ENCODE measurements at regions not wholly inside any gene's neighbourhood (a gene's known extent, or its start where the extent isn't known, plus 50 kb on each side); places are given as distances from the start of the nearest gene placed in this dataset.

GRCh38 chr11:115774756-115775155 lies 270.5 kb upstream of the CADM1 start:
- no peak for DNase-seq

GRCh38 chr11:115769891-115770290 lies 265.7 kb upstream of the CADM1 start:
- DNase-seq = no peak

- no peak for DNase-seq
These were observed 263.7 kb upstream of the CADM1 start for GRCh38 chr11:115767883-115768282.

GRCh38 chr11:115767047-115767802 lies 263.0 kb upstream of the CADM1 start:
- no peak for DNase-seq

- DNase-seq = no peak
These were observed 262.3 kb upstream of the CADM1 start for GRCh38 chr11:115766561-115766960.

- no peak for DNase-seq
These were observed 261.6 kb upstream of the CADM1 start for GRCh38 chr11:115765803-115766239.

- DNase-seq = no peak
These were observed 260.0 kb upstream of the CADM1 start for GRCh38 chr11:115764176-115764575.

GRCh38 chr11:115761817-115762216 lies 257.6 kb upstream of the CADM1 start:
- no peak for DNase-seq

GRCh38 chr11:115761348-115761747 lies 257.1 kb upstream of the CADM1 start:
- DNase-seq = no peak

GRCh38 chr11:115760461-115761320 lies 256.5 kb upstream of the CADM1 start:
- peak; percentile 58 for DNase-seq

- peak; percentile 72 for DNase-seq
These were observed 255.6 kb upstream of the CADM1 start for GRCh38 chr11:115759622-115760460.

- no peak for DNase-seq
These were observed 253.8 kb upstream of the CADM1 start for GRCh38 chr11:115758011-115758410.

- no peak for DNase-seq
These were observed 247.2 kb upstream of the CADM1 start for GRCh38 chr11:115751243-115752015.

- peak; percentile 70 for DNase-seq
These were observed 241.6 kb upstream of the CADM1 start for GRCh38 chr11:115745610-115746512.

- no peak for DNase-seq
These were observed 240.9 kb upstream of the CADM1 start for GRCh38 chr11:115745066-115745465.

- DNase-seq = no peak
These were observed 239.5 kb upstream of the CADM1 start for GRCh38 chr11:115743719-115744118.

GRCh38 chr11:115741376-115742107 lies 237.3 kb upstream of the CADM1 start:
- no peak for DNase-seq

GRCh38 chr11:115740324-115740723 lies 236.1 kb upstream of the CADM1 start:
- no peak for DNase-seq

GRCh38 chr11:115739878-115740277 lies 235.7 kb upstream of the CADM1 start:
- DNase-seq = no peak

GRCh38 chr11:115739146-115739545 lies 234.9 kb upstream of the CADM1 start:
- no peak for DNase-seq

Data from left hindlimb (tissue), 1 donor.